ENCODE measurements at regions not wholly inside any gene's neighbourhood (a gene's known extent, or its start where the extent isn't known, plus 50 kb on each side); places are given as distances from the start of the nearest gene placed in this dataset.
A peak's percentile ranks its signal among the peaks of the same experiment; 100 is the strongest.

DNA sequence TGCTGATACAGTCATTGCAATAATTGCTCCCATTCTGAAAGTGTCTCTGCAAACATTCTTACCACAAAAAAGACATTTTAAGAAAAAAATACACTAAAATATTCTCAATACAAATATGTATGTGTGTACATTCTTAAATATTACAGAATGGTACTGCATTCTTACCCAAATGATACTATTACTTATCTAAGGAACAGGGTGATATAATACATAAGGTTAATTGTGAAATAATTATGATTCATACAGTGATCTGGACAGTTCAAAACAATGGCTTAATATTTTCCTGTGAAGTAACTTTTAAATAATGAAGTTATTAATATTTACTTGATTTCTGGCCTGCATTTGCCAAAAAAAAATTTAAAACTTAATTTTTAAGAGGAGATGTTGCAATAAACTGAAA is 694.6 kb downstream of the TUSC7 start:
- DNase-seq (ENCODE audit: low read depth): no peak

DNA sequence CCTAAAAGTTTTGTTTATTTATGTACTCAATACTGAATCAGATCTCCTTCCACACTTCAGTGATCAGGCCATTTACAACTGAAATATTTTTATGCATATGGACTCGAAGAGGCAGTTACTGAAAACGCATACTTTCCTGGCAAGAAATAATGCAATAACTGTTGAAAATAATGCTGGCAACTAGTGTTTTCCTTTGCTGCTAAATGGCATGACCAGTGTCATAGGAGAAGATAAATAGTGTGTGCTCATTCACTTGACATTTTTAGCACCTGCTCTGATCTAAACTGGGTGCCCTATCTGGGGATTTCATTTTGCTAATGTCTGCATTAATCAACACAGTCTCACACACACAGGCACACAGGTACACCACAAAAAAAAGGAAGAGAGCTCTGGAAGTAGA is 695.2 kb downstream of the TUSC7 start:
- DNase-seq (ENCODE audit: low read depth): no peak

DNA sequence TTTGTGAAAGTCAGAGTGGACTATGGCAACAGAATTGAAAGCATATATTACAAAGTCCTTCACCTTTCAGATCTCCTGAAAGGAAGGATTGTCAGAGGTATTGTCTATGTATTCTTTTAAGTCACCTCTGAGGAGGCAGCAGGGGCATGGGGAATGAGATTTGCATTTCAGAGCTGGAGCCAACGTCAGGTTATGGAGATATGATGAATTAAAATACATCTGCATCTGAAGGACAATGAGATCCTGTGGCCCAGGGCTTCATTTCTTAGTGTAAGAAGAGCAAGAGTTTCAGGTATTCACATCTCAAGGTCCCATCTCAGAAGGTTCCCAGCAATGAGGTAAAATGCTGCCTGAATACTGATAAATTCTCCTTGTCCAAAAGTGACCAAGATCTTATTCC is 695.8 kb downstream of the TUSC7 start:
- no peak for DNase-seq (ENCODE audit: low read depth)

DNA sequence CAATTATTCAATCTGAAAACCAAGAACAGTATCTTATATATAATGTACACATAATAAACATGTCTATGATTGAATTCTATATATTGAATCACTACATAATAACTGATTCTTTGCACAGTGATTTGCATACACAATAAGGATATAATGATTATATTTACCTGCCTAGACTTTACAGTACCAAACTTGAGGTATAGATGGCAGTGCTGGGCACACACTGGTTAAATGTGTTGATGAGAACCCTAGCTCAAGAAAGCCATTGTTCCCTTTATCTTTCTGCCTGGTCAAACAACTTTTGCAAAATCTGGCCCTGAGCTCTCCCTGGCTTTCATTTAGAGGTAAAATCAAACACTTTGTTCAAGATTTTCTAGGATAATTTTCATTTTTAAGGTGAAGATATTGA is 697.7 kb downstream of the TUSC7 start:
- peak; percentile 29 for DNase-seq (ENCODE audit: low read depth)

DNA sequence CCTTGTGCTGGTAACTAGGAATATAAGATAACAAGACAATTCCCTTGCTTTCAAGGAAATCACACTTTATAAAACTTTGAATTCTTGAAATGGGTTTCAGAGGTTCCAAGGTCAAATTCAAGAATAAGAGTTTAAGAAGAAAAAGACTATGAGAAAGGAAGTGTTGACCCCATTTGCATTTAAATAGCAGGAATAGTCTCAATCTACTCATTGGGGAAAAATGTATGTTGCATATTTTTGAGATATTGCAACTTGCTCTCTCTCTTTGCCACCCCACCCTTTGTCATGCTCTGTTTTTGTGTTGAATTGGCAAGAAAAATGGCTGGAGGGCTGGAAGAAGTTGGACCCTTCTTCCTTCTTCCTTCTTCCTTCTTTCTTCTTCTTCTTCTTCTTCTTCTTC is 699.2 kb downstream of the TUSC7 start:
- no peak for DNase-seq (ENCODE audit: low read depth)

DNA sequence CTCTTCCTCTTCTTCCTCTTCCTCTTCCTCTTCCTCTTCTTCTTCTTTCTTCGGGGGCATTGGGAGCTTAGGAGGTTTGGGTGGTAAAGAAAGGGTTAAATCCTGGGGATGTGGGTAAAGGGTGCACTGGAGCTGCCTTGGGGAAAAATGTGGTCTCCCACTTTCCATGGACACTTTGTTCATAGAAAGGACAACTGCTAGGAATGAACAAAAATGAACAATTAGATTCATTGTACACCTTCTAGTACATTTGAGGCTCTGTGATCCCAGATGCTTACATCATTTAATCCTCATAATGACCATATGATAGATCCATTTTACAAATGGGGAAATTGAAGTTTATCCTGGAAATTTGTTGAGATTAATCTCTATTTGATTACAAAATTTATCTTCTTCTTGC is 699.7 kb downstream of the TUSC7 start:
- DNase-seq (ENCODE audit: low read depth): no peak

DNA sequence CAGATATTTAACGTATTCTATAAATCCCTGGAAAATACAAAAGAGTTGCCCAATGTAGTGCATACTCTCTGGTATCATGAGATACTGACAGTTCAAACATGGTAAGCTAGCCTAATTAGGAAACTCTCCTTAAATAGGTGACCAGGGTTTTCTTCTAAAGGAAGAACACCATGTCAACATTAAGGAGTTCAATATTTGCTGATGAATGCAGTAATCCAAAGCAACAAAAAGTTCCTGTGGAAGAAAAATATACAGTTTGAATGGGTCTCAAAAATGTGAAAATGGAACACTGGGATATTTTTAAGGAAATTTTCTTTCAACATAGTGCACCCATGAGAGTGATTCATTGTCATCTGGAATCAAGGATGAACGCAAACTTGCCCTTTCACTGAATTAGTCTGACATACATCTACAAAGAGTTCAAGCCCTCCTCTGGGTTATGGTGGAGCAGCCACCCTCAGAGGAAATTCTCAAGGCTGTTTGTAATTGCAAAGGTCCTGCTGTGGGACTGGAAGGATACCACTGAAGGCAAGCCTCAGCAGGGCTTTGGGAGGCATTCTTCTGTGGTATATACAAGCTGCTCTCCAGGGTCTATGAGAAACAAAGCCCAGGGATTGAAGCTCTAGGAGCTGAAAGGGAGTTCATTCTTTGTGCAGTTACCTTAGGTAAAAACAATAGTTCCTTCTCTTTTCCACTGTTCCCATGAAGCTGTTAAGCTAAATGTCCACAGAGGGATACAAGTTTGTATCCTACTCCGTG is 700.3 kb downstream of the TUSC7 start:
- DNase-seq (ENCODE audit: low read depth): no peak

DNA sequence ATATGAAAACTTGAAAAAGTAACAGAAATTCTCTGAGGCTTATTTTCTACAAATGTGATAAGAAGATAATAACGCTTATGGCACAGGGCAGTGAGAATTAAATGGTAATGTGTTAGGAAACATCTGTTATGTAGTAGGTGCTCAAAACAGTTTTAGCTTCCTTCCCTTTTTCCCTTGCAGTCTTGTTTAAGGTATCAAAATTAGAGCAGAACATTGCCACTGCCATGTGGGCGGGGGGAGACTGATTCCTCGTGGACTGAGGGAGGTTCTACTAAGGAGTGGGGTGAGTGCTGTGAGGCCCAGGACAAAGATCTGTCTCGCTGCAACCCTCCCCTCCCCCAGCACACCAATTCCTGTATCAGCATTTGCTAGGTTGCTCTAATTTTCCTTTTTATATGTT is 702.4 kb downstream of the TUSC7 start:
- DNase-seq (ENCODE audit: low read depth): no peak

DNA sequence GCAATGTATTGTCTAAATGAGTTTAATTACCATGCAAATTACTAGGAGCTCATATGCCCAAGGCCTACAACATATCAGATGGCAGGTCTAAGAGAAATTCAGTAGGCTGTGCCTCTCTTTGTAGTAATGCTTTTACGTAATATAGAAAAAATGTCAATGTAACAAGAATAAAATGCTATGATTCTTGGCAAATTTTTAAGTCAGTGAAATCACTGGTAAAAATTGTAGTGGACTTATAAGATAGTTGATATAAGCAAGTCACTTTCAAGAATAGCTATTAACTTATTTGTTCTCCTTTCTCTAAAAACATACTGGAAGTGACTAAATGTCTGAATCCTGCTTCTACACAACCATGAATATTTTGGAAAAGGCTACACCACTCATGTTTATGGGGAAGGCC is 707.8 kb downstream of the TUSC7 start:
- DNase-seq (ENCODE audit: low read depth): no peak

DNA sequence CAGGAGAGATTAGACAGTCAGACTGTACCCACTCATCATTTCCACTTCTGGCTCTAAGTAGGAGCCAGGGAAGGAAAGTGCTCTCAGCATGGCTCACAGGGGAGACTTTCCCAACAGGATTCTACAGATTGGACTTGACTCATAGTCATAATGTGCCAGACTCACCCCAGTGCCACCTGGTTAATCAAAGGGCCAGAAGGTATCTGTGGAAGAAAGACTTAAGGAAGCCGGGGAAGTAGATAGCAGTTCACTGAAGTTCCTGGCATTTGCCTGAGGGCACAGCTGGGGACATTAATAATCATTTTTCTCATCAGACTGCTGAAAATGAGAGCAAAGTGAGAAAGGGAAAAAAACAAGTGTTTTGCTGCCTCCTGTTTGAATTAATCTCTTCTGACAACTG is 717.5 kb downstream of the TUSC7 start:
- no peak for DNase-seq (ENCODE audit: low read depth)

DNA sequence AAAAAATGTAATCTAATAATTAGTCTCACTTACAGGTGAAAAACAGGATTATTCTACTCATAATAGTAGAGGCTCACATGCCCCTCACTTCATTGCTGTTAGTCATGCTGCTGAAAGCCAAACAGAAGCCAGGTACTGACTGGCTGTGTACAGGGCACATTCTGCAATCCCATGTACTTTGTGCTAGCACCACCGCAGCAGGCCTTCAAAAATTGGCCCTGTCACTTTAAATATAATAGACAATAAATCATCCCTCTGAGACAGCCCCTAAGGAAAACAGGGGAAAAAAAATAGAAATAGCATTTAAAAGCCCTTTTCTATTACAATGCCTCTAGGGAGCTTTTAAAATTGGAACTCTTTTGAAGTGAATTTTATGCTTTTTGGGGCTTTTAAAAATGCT is 723.8 kb downstream of the TUSC7 start:
- no peak for DNase-seq (ENCODE audit: low read depth)

DNA sequence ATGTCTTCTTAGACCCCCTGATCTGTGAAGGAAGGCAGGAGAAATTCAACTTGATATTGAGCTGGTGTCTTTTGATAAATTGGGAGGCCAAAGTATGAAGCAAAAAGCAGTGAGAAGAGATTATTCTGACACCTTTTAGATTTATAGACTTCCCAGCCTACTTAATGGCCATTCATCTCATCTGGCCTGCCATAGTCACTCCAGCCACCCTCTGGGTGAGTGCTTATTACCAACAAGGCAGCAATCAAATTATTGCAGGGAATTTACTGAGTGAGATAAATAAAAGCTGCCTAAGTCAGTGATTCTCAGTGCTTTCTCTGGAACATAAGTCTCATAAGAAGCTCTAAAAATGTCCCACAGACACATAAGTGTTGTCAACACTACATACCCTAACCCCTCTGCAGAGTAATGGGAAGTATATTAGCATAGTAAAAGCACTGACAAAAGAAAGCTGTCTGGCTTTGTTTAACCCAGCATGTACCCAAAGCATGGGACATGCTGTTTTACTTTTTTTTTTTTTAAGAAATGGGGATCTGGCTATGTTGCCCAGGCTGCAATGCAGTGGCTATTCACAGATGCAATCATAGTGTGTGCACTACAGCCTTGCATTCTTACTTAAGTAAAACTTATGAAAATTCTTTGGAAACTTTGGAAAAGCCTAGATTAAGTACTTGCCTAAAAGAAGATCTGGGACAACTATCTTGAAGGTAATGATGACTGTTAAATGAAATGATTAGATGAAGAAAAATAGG is 725.3 kb downstream of the TUSC7 start:
- no peak for DNase-seq (ENCODE audit: low read depth)

DNA sequence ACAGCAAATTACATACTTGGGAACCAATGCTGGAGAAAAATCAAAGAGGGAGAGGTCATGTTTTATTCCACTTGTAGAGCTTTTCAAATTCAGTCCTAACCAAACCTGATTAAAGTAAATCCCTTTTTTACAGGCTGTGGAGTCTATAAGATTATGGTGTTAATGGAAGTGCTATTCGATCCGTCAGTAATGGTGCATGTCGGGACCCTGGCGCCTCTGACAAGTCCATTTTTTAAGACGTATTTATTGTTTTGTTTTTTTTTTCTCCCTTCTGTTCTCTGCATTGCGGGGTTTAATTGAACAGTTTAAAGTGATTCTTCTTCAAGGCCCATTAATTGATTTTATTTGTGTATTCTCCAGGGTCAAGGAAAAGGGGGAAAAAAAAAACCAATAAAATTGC is 725.9 kb downstream of the TUSC7 start:
- DNase-seq (ENCODE audit: low read depth): no peak

DNA sequence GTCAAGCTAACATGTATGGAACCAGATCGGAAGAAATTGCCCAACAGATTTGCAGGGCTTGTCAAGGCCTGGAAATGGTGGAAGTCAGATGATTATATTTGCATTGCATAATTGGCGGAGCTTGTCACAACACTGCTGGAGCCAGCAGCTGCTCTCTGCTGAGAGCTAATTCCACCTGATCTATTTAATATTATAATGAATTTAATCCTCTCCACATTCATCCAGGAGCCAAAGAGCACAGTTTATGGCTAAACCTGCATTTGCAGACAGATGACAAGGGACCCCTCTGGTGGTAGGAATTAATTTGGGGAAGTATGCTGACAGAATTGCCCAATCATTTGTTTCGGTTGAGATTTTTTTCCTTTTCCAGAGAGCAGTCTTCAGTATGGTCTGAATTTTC is 730.2 kb downstream of the TUSC7 start:
- DNase-seq (ENCODE audit: low read depth): peak; percentile 33

DNA sequence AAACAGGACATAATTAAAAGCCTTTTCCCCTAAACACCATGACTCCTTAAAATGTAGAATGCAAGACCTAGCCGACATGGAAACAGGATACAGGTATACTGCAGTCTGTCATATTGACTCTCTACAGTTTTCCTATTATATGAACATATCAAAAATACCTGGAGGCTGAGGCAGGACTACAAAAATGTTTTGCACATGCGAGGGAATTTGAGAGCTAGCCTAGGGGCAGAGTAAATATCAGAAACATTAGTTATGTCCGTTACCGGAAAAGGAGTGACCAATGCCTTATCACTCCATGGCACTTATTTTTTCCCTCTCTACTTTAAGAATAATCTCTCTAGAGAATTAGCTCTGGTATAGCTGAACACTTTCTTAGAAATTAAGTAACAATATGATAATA is 732.3 kb downstream of the TUSC7 start:
- no peak for DNase-seq (ENCODE audit: low read depth)

DNA sequence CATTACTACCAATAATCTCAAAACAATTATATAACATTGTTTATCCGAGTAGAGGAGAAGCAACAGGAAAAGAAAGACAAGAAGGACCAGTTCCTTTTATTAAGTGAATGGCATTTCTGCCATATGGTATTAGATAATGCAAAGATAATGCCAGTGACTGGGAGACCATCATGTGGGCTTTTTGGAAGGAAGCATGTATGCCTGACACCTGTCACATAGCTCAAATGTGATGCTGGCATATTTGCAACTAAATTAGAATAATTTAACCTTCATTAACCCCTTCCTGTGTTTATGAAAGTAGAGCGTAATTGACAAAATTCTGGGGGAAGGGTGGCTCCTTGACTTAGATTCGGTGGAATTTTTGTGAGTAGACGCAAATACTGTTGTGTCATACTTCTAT is 733.0 kb downstream of the TUSC7 start:
- DNase-seq (ENCODE audit: low read depth): no peak

DNA sequence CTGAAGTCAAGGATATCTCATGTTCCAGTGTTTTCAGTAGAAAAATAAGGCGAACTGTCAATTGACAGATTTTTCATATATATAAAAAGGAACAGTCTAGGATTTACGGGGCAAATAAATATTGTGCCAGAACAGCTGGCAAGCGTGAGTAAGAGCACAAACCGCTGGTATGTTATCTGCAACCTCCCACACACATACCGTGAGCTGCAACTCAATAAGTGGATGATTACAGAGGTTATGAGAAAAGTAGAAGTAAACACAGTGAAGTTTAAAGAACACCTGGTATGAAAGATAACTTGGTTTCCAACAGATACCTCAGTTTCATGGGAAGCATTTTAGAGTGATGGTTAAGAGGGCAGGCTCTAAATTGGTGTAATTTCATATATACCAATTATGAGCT is 733.4 kb downstream of the TUSC7 start:
- DNase-seq (ENCODE audit: low read depth): peak; percentile 19

DNA sequence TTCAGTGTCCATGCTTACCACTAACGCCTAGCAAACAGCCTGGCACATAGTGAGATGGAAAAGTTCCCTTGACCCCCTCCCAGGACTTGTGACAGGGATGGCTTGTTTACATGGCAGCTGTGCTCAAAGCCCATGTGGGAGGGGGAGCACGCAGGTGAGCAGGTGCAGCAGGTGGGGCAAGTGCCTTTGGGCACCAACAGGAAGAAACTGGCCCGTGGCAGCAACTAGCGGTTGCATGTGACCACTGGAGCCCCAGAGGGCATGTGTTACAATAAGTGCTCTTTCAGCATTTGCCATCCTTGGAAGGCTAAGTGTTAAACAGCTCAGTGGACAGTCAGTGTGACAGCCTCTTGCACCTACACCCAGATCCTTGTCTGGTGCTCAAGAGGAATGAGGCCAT is 734.6 kb downstream of the TUSC7 start:
- no peak for DNase-seq (ENCODE audit: low read depth)

DNA sequence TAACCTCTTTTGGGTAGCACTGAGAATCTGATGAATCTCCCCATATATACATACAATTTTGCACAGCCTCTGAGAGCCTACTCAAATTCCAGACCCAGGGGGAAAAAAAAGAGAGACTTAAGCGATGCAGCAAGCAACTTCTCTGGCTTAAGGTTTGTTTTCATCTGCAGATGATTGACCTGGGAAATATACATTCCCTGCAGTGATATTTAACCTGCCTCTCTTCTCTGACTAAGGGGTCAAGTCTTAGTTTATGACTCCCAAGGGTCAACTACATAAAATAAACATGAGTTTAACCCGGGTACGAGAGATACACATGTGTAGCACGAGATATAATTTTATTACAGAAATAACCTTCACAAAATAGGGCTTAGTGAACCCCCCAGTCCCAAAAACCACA is 737.8 kb downstream of the TUSC7 start:
- no peak for DNase-seq (ENCODE audit: low read depth)

DNA sequence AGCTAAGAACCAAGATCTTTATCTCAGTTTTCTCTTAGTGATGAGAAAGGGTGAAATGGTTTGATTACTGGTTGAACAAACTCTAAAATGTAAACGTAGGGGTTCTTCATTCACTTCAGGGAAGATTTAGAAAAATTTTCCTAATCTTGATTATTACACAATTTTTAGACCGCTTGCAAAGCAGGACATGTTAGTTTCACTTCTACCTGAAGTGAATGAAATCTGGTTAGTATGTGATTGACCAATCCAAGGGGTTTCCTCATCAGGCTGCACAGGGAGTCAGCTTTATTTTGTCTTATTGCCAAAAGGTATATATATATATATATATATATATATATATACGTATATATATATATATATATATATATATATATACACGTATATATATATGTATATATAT is 740.4 kb downstream of the TUSC7 start:
- DNase-seq (ENCODE audit: low read depth): no peak

DNA sequence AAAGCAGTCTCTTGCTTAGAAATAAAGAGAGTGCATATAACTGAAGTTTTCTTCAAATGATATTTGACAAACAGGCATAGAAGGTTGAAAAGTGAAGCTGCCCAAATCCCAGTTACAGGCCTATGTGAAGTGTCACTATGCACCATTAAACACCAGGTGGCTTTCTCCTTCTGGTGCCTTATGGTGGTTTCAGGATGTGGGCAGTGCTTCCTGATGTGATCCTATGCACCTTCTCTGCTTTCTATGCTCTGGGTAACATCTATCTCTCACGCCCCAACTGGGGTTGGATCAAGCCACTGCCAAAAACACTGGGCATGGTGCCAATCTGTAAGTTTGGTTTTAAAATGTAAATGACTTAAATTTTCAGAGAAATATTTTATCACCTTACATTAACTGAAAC is 744.7 kb downstream of the TUSC7 start:
- DNase-seq (ENCODE audit: low read depth): no peak

DNA sequence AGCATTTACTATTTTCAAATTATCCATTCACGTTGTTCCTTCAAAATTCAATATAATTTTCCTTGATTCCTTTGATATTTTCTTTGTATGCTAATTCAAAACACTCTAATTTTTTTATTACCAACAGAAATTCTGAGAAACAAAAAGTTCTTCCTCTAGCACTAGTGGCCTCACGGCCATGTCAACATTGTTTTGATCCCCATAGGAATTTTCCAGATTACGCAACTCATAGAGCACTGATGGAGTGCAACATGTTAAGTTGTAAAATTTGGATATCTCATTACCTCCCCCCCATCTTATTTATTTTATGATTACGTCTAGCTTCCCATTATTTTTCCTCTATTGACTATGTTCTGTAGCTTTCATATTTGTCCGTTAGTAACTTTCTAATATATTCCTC is 745.3 kb downstream of the TUSC7 start:
- DNase-seq (ENCODE audit: low read depth): no peak

DNA sequence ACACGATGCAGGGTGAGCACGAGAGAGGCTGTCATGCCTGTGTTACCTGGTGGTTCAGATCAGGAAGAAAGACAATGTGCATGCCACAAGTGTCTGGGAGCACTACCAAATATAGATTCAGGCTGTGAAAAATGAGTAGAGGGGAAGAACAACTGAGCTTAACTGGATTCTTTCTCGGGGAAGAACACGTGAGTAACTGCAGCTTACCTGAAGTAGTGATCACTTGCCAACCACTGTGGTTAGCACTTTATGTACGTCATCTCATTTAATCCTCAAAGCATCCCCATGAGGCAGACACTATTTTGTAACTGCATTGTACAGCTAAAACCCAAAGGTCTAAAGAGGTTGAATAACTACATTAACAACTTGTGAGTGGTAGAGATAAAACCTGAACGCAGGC is 746.2 kb downstream of the TUSC7 start:
- DNase-seq (ENCODE audit: low read depth): no peak

Data from renal cortical epithelial cell (primary cell).